ENCODE measurements at regions not wholly inside any gene's neighbourhood (a gene's known extent, or its start where the extent isn't known, plus 50 kb on each side); places are given as distances from the start of the nearest gene placed in this dataset.

DNA sequence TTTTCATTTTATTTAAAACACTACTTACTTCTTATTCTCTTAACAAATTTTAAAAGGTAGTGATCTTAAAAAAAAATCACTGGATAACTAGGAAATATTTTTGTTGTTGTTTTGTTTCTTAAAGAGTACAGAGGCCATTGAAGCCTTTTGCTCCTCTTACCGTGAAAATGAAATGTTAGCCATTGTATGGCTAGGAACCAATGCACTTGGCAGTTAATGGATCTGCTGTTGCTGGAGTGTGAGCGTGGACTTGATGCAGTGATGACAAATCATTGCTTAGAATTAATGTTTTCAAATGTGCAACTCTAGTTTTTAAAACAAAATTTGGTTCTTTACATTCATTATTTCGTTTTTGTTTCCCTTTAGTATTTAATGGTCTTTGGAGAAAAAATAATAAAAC, 162.3 kb downstream of the HAUS1 start:
- DNase-seq (ENCODE audit: low read depth), result no peak

- no peak for DNase-seq (ENCODE audit: low read depth)
Measured at GRCh38 chr18:46268671-46269070, 164.5 kb downstream of the HAUS1 start.

GRCh38 chr18:46269275-46269674, 165.1 kb downstream of the HAUS1 start:
- DNase-seq (ENCODE audit: low read depth), result no peak

GRCh38 chr18:46271488-46271887, 167.3 kb downstream of the HAUS1 start:
- DNase-seq (ENCODE audit: low read depth), result no peak

- DNase-seq (ENCODE audit: low read depth), result no peak
Measured at GRCh38 chr18:46273861-46274260, 169.7 kb downstream of the HAUS1 start.

- DNase-seq (ENCODE audit: low read depth), result no peak
Measured at GRCh38 chr18:46274266-46274665, 170.1 kb downstream of the HAUS1 start.

DNA sequence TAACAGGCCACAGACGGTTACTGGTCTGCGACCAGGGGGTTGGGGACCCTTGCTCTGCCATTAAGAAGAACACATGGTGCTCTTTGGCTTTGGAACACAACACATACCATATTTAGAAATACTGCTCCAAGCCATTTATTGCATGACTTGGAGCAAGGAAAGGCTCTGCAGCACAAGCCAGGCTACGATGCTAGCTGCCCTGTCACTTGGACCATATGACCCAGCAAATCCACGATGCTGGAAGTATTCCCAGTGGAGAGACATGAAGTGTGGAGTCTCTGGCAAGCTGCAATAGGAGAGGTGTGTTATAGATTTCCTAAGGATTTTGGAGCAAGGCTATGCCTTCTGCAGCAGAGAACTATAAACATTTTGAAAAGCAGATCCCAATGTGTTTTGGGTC, 171.2 kb downstream of the HAUS1 start:
- no peak for DNase-seq (ENCODE audit: low read depth)

GRCh38 chr18:46276748-46277147, 172.6 kb downstream of the HAUS1 start:
- DNase-seq (ENCODE audit: low read depth), result no peak

DNA sequence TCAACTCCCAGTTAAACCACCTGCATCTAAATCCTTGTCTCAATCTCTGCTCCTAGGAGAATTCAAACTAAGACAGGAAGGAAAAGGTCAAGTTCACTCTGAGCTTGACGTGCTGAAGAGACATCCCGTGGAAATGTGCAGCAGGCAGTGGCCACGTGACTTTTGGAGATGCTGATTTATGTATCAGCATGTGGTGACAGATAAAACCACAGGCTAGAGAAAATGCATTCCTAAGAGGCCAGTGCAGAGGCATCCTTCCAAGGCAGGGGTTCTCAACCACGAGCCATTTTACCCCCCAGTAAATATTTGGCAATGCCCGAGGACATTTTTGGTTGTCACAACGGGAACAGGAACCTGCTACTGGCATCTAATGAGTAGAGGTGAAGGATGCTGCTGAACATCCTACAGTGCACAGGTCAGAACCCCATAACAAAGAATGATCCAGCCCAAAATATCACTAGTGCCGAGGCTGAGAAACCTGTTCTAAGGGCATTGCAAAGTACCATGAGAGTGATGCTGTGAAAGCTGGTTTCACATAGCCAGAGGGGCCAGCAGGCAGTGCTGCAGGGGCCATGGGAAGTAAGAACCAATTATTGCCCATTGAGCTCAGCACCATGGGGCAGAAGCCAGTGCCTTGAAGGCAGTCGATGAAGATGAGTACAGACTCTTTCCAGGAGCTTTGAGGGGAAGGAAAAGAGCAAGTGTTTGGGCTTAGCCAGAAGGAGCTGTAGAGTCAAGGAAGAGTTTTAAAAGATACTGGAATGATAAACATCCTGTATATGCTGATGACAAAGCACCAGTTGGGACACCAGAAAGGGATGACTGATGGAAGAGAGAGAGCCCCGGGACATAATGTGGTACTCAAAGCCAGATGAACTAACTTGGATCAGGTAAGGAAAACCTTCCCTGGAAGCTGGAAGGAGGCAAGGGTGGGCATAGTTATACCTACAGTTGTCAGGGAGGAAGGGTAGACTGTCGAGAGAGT, 174.6 kb downstream of the HAUS1 start:
- DNase-seq (ENCODE audit: low read depth), result no peak

GRCh38 chr18:46279673-46280072, 175.5 kb downstream of the HAUS1 start:
- no peak for DNase-seq (ENCODE audit: low read depth)

GRCh38 chr18:46281185-46282176, 177.3 kb downstream of the HAUS1 start:
- no peak for DNase-seq (ENCODE audit: low read depth)

GRCh38 chr18:46282177-46282570, 178.0 kb downstream of the HAUS1 start:
- DNase-seq (ENCODE audit: low read depth), result no peak

DNA sequence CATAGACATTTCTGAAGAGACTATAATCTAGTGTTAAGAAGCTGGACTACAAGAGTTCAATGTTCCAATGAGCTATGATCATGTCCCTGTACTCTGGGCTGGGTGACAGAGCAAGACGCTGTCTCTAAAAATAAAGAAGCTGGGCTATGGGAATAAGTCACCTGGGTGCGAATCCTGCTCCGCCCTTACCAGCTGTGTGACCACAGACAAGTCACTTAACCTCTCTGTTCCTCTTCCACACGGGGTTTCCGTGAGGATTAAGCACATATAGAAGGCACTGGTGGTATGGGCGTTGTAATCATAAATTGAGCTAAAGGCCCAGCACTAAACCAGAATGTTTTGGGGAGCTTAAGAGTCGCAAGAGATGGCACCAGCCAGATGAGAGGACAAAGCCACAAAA, 178.5 kb downstream of the HAUS1 start:
- DNase-seq (ENCODE audit: low read depth), result no peak

DNA sequence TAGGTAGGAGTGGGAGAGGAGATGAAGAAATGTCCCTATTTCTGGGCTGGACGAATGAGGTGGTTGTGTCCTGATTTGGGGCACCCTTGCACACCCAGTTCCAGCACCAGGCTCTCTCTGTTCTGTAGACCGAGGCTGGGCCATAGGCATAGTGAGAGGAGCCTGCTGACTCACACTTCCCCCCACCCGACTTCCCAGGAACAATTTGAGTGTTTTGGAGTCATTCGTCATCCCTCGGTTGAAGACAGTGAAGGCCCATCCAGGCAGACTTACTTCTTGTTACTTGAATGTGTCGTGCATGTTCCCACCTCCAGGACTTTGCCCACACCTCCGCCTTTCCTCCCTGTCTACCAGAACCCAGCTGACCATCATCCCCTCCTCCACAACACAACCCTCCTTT, 179.1 kb downstream of the HAUS1 start:
- DNase-seq (ENCODE audit: low read depth), result no peak

GRCh38 chr18:46283895-46284295, 179.7 kb downstream of the HAUS1 start:
- DNase-seq (ENCODE audit: low read depth), result no peak

GRCh38 chr18:46289463-46289862, 185.3 kb downstream of the HAUS1 start:
- no peak for DNase-seq (ENCODE audit: low read depth)

GRCh38 chr18:46289931-46290330, 185.7 kb downstream of the HAUS1 start:
- DNase-seq (ENCODE audit: low read depth), result no peak

DNA sequence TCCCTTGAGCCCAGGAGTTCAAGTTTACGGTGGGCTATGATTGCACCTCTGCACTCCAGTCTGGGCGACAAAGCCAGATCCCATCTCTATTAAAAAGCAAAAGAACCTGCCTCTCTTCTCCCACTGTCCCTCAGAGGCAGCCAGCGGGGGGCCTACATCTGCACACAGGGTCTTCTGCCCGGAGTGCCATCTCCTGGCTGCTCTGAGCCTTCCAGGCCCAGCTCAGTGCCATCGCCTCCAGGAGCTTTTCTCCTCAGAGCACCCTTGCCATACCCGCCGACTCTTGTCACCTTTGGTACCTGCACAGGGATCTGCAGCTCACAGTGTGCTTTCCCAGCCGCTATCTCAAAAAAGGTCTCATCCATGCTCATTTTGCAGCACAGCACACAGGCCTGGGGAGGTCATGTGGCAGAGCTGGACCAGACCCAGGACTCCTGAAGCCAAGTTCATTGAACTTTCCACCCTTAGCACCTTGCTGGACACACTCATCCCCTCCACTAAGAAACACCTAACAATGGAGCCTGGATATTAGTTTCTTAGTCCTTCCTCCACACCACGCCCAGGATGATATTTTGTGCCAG, 186.3 kb downstream of the HAUS1 start:
- no peak for DNase-seq (ENCODE audit: low read depth)

- no peak for DNase-seq (ENCODE audit: low read depth)
Measured at GRCh38 chr18:46291149-46291548, 187.0 kb downstream of the HAUS1 start.

DNA sequence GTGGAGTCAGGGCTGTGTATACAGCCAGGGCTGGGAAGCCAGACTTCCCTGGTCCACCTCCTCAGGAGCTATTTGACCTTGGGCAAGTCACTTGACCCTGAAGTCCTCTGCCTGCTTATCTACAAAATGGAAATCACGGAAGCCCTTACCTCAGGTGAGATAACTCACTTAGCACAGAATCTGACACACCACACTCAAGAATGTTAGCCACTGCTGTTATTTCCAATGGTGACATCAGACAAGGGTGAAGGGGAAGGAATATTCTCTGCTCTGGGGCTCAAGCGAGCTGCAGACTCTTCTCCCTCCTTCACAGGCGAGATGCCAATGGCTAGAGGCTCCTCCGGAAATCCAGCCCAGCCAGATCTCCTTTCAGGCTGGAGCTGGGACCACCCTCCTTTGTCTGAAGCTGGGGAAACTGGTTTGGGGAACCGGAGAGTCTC, 189.6 kb downstream of the HAUS1 start:
- DNase-seq (ENCODE audit: low read depth), result no peak

DNA sequence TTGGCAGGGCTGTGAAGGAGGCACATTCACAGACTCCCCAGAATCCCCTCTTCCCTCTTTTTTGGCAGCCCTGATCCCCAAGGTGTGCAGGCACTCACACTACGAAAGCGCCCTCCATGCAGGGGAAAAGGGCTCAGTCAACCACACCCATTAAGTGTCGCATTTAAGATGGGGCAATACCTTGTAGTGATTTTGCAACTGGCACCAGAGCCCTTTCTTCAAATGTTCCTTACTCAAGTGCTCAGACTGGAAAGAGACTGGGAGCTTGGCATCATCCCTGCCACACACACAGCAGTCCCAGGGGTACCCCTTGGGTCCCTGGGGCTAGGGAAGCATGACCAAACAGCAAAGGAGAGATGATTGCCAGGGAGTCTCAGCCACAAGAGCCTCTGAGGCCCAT, 190.1 kb downstream of the HAUS1 start:
- no peak for DNase-seq (ENCODE audit: low read depth)

DNA sequence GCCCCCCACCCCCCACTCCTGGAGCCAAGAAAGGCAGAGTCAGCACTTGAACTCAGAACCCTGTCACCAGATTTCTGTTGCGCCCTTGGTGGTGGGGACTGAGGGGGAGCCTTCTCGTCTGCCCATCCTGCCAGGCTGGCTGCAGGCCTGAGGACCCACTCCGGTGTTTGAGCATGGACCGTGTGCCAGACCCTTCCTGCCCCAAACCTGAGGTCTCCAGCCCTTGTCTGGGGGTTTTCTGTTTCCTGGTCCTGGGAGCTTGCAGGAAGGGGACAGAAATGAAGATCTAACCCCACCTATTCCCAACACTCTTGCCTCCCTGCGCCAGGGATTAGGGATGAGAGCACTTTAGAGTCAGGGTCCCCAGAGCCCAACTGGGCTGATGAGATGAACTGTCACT, 190.6 kb downstream of the HAUS1 start:
- no peak for DNase-seq (ENCODE audit: low read depth)
